Endothelial cell of hepatic sinusoid (primary cell): ENCODE measurements at regions not wholly inside any gene's neighbourhood (a gene's known extent, or its start where the extent isn't known, plus 50 kb on each side); places are given as distances from the start of the nearest gene placed in this dataset.
"Not testable (repeated sequence)": the region's sequence is repeated elsewhere in the genome, so short reads cannot be mapped to it uniquely, and the experiment has no call there.

ENCODE experiments used
- in situ Hi-C: cut with HindIII; loops from 2 replicates; pipeline ENCODE4 v1.10.0; 2017; ENCODE audit warnings: low sequenced_read_pairs

DNA sequence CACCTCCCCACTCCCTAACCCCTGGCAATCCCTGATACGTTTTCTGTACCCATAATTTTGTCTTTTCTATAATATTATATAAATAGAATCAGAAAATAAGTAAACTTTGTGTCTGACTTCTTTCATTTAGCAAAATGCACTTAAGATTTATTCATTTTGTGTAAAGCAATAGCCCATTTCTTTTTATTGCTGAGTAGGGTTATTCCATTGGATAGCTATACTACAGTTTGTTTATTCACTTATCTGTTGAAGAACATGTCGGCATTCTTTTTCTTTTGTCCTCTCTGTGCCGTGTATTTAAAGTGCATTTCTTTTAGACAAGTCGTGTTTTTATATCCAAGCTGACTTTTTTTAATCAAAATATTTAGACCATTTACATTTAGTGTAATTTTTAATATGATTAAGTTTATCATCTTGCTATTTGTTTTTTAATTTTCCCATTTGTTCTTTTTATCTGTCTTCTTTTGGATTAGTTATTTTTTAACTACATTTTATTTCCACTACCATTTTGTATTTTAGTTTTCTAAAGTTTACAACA is 176.4 kb upstream of the TSHZ3 start:
- in situ Hi-C loops = no loop called here

DNA sequence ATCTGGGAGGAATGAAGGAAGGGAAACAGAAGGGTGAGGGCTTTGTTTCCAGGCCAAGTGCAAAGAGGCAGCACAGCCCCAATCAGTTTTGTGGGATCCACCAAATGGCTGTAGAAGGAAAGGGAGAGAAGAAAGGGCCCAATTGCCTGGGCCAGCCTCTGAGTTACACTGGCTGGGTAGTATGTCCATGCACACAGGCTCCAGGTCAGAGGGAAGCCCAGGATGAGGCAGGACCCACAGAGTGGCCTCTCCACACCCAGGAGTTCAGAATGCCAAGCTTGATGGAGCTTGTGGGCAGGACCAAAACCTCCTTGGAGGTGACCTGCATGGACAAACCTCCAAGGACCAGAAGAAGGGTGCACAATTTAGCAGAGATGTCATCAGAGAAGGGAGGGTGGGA is 178.2 kb upstream of the TSHZ3 start:
- in situ Hi-C loops = no loop called here

DNA sequence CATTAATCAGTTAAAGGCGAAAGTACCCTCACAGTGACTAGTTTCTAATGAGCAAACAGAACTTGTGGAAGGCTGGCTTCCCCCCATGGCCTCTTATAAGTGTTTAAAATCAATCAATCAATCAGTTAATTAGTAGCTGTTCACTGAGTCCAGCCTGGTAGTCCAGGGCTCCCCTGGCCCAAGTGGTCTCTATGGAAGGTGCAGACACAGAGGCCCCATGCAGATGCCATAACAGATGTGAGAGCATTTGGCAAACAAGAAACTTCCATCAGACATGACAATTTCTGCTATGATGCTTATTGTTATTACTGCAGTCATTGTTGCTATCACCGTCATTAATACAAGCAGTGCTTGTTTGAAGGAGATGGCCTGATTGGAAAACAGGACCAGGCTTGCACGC is 179.0 kb upstream of the TSHZ3 start:
- in situ Hi-C loops = no loop called here

DNA sequence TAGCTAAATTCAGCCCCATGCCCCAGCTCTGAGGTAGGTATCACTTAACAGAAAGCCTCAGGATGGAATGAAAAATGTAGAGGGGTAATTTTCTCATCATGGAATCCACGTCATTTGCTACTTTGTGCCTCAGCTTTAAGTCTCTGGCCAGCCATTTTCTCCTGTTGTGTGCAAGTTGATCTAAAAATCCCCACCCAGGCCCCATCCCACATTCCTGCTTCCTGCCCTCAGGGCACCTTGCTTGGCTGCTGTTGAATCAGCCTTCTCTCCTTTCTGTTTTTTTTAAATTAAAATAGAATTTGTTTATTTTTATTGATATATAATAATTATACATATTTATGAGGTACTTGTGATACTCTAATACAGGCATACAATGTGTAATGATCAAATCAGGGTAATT is 179.9 kb upstream of the TSHZ3 start:
- in situ Hi-C loops = no loop called here

DNA sequence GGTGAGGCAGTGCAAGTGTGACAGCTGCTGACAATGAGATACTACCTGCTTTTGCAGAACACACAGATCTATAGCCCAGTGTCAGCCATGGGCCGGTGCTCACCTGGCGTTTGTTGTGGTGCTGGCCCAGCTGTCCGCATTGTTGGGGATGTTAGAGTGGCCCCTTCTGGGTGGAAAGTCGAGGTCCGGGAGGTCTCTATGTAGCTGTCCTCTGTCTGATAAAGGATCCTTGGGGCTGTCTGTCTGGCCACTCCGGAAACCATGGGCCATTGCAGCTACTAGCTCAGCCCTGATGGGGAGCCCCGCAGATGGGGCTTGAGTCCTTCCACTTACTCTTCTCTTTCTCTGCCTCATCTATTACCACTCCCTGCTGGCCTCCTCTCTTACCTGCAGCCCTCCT is 181.5 kb upstream of the TSHZ3 start:
- in situ Hi-C loops = no loop called here

DNA sequence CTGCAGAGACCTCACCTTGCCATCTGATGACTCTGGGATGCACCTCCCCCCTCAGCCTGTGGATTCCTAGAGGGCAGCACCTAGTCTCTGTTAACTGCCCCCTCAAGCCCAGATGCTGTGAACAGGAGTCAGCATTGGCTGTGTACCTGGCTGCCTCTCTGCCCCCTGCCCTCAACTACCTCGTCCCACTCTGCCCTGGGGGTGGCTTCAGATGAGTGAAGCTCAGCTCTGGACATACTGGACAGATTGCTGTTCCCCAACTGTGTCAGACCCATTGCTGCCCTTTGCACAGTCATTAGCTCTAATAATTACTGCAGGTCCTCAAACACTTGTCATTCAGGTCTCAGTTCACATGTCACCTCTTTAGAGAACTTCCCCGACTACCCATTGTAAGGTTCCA is 182.1 kb upstream of the TSHZ3 start:
- in situ Hi-C loops = no loop called here

DNA sequence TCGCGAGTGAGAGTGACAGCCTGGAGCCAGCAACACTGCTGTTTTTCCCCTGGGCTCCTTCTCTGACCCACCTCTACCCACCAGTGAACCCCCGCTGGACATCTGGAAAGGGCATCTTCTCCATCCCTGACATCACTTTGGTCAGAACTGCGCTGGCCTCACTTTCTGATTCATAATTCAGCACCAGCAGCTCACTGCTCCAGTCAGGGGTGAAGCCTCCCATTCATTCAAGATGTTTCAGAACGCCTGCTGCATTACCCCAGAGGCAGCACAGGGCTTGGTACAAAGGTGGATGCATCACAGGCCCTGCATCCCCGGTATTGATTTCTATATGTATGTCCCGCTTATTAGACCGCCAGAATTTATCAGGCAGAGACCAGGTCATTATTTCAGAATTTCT is 182.8 kb upstream of the TSHZ3 start:
- in situ Hi-C loops = no loop called here

DNA sequence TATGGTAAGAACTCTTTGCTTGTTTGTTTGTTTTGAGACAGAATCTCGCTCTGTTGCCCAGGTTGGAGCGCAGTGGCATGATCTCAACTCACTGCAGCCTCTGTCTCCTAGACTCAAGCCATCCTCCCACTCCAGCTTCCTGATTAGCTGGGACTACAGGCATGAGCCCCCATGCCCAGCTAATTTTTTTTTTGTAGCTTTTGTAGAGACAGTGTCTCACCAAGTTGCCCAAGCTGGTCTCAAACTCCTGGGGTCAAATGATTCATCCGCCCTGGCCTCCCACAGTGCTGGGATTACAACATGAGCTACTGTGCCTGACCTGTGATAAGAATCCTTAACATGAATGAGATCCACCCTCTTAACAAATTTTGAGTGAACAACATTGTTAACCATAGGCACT is 183.9 kb upstream of the TSHZ3 start:
- in situ Hi-C loops = no loop called here

DNA sequence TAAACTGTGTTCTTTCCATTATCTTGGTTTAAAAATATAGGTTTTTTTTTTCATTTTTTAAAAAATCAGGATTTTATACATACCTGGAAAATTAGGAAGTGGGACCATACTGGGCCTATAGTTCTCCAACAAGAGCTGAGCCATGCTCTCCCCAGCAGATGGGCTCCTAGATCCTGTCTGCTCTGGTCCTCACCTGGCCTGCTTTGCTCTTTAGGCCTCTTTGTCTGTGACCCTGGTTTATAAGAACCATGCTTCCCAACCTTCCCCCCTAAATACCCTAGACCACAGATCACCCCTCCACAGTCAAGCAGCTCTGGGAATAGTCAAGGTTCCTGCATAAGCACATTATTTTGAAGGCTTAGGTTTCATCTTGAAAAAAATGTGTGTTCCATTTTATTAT is 185.0 kb upstream of the TSHZ3 start:
- in situ Hi-C loops = no loop called here

DNA sequence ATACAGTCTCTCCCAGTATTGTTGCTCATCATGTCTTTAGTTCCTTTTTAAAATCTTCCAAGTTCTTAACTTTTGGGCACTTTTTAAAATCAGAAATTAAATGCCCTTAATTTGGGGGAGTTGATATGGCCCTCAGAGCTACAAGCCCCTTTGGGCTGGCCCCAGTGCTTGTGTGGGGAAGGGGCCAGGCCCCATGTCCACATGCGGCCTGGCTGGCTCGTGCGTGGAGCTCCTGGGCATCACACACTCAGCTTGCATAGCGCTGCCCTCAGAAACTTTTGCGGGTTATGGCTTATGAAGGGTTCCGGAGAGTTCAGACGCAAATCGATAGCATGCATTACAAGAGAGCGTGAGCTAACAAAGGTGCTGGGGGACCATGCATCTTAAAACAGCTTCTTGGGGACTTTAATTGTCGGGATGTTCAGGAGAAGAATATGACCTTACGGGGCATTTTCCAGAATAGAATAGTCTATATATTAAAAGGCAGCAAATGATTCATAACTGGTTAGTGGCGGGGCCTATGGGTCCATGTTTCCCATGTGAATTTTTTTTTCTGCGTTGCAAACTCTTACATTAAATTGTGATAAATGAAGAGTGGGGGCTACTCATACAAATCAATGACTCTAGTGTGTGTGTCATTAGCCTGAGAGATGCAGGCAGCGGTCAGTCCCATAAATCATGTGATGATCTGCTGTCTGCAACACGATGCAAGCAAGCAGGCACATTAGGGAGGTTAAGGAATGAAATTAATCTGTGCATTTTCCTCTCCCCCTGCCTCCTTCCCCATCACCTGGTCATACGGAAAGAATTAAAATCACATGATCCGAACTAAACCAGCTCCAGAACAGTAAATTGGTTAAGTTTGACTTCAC is 185.8 kb upstream of the TSHZ3 start:
- in situ Hi-C loops = no loop called here

DNA sequence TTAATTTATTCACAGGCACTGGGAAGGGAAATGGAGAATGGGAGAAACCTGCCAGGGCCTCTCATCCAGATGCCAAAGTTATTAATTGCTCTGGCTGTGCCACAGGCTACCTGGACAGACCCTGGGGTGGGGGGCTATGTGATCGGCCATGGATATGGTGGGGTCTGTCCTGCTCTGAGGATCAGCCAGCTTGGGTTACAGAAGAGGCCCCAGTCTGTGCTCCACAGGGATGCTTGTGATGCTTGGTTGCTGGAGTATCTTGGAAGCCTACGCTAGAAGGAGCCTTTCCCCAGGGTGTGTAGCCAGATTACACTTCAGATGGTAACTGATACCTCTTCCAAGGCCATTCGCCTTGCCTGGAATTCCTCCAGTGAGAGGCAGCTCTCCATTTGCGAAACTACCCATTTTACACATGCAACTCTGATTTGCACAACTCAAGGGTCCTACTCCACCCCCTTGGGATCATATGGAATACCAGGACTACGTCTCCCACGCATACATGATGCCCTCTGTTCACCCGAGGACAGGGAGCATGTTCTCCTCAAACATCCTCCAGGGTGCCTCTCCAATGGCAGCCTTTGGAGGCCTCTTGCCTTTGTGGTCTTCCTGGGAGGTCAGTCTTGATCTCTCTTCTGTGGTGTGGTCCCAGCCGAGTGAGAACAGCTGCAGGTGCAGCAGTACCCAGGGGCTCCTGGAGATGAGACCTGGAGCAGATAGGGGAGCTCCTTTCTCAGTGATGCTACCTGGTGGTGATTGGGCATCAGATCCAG is 186.6 kb upstream of the TSHZ3 start:
- in situ Hi-C loops = no loop called here

DNA sequence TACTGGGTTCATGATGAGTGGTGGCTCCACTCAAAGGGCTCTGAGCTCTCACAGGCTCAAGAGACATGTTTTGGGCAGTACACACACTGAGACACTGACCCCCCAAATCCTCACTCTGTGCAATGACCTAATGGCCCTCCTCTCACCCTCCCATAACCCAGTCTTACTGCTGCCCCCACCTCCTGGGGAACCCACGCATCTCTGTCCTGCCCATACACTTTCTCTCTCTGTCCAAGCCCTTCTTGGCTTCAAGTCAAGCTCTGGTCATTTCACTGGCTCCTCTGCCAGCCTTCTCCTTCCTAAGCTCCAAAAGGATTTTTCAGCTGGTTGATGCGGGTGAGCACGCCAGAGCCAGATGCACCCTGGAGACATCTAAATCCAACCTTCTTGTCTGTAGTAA is 187.9 kb upstream of the TSHZ3 start:
- in situ Hi-C loops = no loop called here

DNA sequence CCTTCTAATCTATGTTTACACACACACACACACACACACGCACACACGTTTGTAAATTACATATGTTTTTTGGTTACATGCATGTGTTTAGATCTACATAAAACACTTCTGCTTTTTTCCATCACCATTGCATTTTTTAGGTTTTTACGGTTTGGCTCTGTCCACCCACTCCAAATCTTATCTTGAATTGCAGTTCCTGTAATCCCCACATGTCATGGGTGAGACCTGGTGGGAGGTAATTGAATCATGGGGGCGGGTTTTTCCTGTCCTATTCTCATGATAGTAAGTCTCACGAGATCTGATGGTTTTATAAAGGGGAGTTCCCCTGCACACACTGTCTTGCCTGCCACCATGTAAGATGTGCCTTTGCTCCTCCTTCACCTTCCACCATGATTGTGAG is 188.7 kb upstream of the TSHZ3 start:
- in situ Hi-C loops = not testable (repeated sequence)

DNA sequence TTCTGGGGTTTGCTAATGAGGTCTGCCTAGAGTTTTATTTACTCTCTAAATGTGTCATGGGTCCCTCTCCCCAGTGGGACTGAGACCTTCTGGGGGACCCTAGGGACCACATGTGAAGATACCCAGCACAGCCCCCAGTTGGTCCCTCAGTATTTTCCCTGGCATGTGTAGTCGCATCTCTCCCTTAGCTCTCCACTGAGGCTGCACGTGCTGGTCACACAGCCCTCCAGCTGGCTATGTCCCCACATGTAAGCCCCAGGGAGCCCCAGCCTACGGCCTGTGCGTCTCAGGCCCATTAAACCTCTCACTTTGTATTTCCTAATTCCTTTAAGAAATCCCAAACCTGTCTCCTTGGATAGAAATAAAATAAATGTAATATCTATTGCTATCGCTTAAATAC is 189.6 kb upstream of the TSHZ3 start:
- in situ Hi-C loops = no loop called here

DNA sequence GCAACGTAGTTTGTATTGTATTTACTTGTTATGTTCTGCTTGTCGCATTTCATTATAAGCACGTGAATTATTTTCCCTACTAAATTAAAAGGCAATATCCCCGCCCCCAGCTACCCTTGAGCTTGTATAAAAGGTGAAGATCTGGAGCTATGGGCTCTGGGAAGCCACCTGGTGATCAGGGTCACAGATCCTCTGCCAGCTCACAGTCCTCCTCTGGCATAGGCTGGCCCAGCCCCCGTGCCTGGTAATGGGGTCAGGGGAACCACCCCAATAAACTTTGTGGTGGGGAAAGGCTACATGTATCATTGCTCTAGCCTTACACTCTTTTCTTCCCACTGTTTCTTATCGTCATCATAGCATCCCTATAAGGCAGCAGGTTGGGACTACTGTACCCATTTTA is 190.2 kb upstream of the TSHZ3 start:
- in situ Hi-C loops = no loop called here

DNA sequence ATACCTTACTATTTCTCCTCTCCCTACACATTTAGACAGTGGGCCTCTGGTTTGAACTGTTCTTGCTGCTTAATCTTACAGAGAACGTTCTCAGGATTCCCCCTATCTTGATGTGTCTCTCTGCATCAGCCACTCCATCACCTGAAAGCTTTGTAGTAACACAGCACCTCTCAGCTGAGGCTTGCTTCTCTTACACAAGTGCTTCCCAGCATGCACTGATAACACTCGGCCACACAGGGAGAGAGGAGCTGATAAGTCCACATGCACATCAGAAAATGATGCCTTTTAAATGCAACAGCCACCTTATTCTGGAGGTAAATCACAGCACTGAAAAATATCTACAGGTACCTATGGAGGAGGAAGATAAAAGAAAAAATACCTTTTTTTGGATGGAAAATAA is 192.2 kb upstream of the TSHZ3 start:
- in situ Hi-C loops = no loop called here

DNA sequence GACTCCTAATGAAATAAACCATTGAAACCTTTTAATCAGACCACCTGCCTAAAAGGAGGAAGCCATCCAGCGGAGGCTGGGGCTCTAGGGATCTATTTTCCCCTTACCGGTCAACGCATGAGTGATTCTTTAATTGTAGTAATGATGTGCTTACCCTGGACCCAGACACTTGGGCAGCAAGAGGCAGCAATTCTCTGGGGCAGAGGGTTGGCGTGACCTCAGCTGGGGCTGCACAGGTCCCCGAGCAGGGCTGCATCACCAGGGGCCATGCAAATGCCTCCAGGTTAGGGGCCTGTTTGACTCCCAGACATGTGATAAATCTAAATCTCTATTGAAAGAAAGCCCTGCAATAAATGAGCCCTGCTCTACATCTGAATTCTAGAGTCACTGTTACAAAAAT is 194.2 kb upstream of the TSHZ3 start:
- in situ Hi-C loops = no loop called here

DNA sequence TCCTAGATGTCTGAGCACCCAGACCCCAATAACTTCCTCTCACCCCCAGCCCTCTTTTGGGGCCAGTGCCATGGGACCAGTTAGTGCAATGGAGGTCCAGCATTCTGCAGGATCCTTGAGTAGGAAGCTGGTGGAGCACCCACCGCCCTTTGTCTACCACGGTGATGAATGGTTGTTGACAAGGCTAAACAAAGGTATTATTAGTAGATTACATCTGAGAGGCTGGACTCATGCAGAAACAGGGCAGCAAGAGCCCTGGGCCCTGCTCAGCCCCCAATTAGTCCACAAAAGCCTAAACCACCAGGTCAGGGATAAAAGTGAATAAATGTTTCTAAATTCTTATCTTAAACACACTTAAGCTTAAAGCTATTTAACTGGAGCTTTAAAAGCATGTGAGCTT is 196.5 kb upstream of the TSHZ3 start:
- in situ Hi-C loops = no loop called here

DNA sequence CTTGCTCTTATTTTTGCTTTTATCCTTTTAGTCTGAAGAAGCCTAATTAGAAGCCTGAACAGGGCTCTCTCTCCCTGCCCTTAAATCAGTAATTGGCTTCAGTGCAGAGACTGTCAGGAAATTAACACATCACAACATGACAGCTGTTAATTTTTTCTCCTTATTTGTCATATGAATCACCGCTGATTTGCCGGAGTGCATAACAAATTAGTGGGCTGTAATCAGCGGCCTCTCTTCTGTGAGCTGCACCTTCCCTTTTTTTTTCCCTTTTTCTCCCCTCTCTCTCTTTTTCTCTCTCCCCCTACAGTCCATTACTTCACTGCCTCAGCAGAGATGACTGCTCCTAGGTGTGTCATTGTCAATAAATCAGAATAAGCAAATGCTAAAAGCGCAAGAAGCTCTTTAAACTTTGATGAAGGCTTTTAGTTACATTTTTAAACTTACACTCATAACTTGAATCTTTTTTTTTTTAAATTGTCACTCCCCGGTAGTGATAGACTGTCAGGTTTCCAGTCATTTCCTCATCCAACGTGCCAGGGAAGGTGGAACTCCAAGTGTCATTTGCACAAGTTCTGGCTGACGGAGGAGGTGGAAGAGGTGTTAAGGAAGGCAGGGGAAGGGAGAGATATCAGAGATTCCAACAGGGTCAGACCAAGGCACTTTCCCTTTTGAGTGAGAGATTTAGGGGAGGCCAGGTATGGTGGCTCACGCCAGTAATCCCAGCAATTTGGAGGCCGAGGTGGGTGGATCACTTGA is 197.1 kb upstream of the TSHZ3 start:
- in situ Hi-C loops = no loop called here

DNA sequence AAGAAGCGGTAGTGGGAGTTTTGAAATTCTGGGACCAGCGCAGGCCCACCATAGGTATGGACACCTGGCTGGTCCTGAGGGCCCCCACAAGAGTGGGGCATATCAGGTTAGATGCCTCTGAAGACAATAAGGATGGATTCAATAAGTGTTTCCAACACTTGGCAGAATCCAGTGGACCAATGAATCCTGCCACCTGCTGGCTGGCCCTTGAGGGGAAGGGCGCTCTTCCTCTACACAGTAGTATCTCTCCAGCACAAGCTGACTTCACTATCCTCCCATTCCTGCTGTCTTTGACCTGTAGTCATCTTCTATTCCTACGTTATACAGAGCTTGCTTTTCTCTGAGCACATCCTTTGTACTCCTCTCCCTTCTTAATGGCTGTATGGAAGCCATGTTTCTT is 199.7 kb upstream of the TSHZ3 start:
- in situ Hi-C loops = no loop called here

DNA sequence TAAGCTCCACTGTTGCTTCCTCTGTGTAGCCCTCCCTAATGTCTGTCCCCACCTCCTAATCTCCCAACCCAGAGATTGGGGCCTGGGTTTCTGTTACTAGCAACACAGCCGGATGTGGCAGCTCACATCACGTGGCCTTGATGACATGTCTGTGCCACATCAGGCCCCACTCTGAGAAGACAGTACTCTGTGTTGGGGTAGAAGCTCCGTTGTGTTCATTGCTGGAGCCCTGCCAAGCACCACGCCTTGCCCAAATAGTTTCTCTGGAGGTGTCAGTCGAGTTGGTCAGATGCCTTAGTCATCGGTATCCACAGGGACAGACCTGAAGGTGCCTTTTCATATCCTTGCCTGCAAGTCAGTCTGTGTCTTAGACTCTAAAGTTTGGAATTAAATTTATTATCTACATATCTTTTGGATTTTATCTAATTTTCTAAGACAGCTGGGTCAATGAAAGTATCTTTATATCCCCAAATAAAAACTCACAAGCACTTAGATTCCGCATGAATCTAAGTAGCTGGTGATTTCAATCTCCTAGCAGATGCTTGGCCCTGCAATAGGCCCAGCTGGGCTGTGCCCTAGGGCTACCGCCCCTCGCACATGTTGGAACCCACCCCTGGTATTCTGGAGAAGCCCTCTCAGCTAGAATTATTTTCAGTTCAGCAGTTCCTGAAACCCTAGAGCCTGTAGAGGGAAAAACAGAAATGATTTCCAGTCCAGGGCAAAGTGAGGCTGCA is 204.0 kb upstream of the TSHZ3 start:
- in situ Hi-C loops = no loop called here
